PC-9 (cell line): ENCODE measurements at regions not wholly inside any gene's neighbourhood (a gene's known extent, or its start where the extent isn't known, plus 50 kb on each side); places are given as distances from the start of the nearest gene placed in this dataset.

ENCODE experiments used
- BruUV-seq: library from RNA; stranded (reverse); fragments of 400-500 nt; replicated peaks from 2 replicates; lab custom pipeline; 2021; lab: Mats Ljungman, UMichigan
- CTCF ChIA-PET: fragments of 300-600 bp; sonication (Branson Sonifier 250); formaldehyde crosslinking; loops from one replicate; lab custom pipeline; 2022; ENCODE audit warnings: antibody characterized with exemption; lab: Charles Lee
- POLR2A ChIA-PET: fragments of 300-600 bp; sonication (Branson Sonifier 250); formaldehyde crosslinking; loops from one replicate; lab custom pipeline; 2022; ENCODE audit warnings: antibody characterized with exemption; ENCODE audit not compliant: unreplicated experiment; lab: Charles Lee
- DNase-seq, 2 experiments: peaks; one replicate each; pipeline versions ENCODE4 v3.0.0 to v3.0.0-alpha.2; 2015 to 2022; ENCODE audit warnings: mixed read lengths in 1 of 2
- H2AFZ ChIP-seq: fragments of 200-600 bp; sonication (generic); 2 replicates; pipeline ENCODE4 v1.8.1; 2017; ENCODE audit warnings: antibody characterized with exemption
- H3F3A ChIP-seq: fragments of 200-600 bp; sonication (generic); 2 replicates; pipeline ENCODE4 v1.8.1; 2017; ENCODE audit warnings: antibody characterized with exemption, mild to moderate bottlenecking, low read depth; ENCODE audit not compliant: insufficient read depth
- H3K27ac ChIP-seq: fragments of 200-600 bp; sonication (generic); 2 replicates; pipeline ENCODE4 v1.6.1; 2016; ENCODE audit warnings: mixed run types
- H3K27me3 ChIP-seq: fragments of 200-600 bp; sonication (generic); 2 replicates; pipeline ENCODE4 v1.6.1; 2016; ENCODE audit warnings: low read depth, mixed run types; ENCODE audit not compliant: insufficient read depth
- H3K36me3 ChIP-seq: fragments of 200-600 bp; sonication (generic); 2 replicates; pipeline ENCODE4 v1.6.1; 2016; ENCODE audit warnings: low read depth, mixed run types
- H3K4me1 ChIP-seq: fragments of 200-600 bp; sonication (generic); replicated peaks from 2 replicates; pipeline ENCODE4 v1.6.1; 2016; ENCODE audit warnings: mixed run types; ENCODE audit not compliant: insufficient read depth
- H3K4me2 ChIP-seq: fragments of 200-600 bp; sonication (generic); 2 replicates; pipeline ENCODE4 v1.6.1; 2017; ENCODE audit warnings: mixed run types
- H3K4me3 ChIP-seq: fragments of 200-600 bp; sonication (generic); 2 replicates; pipeline ENCODE4 v1.6.1; 2016; ENCODE audit warnings: mixed run types
- H3K79me2 ChIP-seq: fragments of 200-600 bp; sonication (generic); 2 replicates; pipeline ENCODE4 v1.6.1; 2017; ENCODE audit warnings: low read depth, mixed run types
- H3K9me2 ChIP-seq: fragments of 200-600 bp; sonication (generic); 2 replicates; pipeline ENCODE4 v1.8.1; 2017; ENCODE audit warnings: mild to moderate bottlenecking; ENCODE audit not compliant: insufficient read depth
- H3K9me3 ChIP-seq: fragments of 200-600 bp; sonication (generic); 2 replicates; pipeline ENCODE4 v1.8.1; 2016; ENCODE audit warnings: low read depth; ENCODE audit not compliant: insufficient read depth
- H4K20me1 ChIP-seq: fragments of 200-600 bp; sonication (generic); 2 replicates; pipeline ENCODE4 v1.8.1; 2017; ENCODE audit not compliant: insufficient read depth
- CTCF ChIP-seq: fragments of 200-600 bp; sonication (generic); conservative IDR thresholded peaks from 2 replicates; pipeline ENCODE4 v1.6.1; 2017; ENCODE audit warnings: mixed run types, antibody characterized with exemption, mild to moderate bottlenecking, moderate library complexity
- EZH2 ChIP-seq: fragments of 200-600 bp; sonication (generic); IDR thresholded peaks from 2 replicates; pipeline ENCODE4 v1.8.0; 2017; ENCODE audit warnings: antibody characterized with exemption, low read depth
- intact Hi-C: fragments of 100-400 bp; cut with micrococcal nuclease; formaldehyde crosslinking; loops from one replicate; pipeline ENCODE4 v1.10.0; 2022; ENCODE audit not compliant: unreplicated experiment

GRCh38 chr6:9347608-9348007, 912.3 kb upstream of the SLC35B3 start:
- H3K9me2 ChIP-seq = no peaks in the 10 kb centered on the region
- no peaks in the 10 kb centered on the region for H3F3A ChIP-seq
- H2AFZ ChIP-seq = no peak overlapping the region
- H3K36me3 ChIP-seq = no peaks in the 10 kb centered on the region
- DNase-seq = no peak
- H3K27ac ChIP-seq = no peak overlapping the region
- H3K9me3 ChIP-seq = no peaks in the 10 kb centered on the region
- BruUV-seq = no TSS peak
- TF ChIP-seq CTCF (no peak), EZH2 (no peak)
- no peaks in the 10 kb centered on the region for H3K27me3 ChIP-seq
- intact Hi-C loops = no loop called here
- no peak overlapping the region for H3K4me3 ChIP-seq
- H3K4me1 ChIP-seq = no peaks in the 10 kb centered on the region
- CTCF ChIA-PET = no interaction called here
- POLR2A ChIA-PET = interaction anchor here (0.7 kb wide), 1 partner anchor 1156 kb away, joined by 3 read pairs; no protein-coding TSS in a partner anchor
- H3K4me2 ChIP-seq = no peak overlapping the region
- no peaks in the 10 kb centered on the region for H3K79me2 ChIP-seq
- H4K20me1 ChIP-seq = no peaks in the 10 kb centered on the region

GRCh38 chr6:9346923-9347322, 911.6 kb upstream of the SLC35B3 start:
- ChIA-PET POLR2A (interaction anchor here (0.7 kb wide), 1 partner anchor 1155 kb away, joined by 3 read pairs; no protein-coding TSS in a partner anchor), CTCF (no interaction called here)
- TF ChIP-seq EZH2 (no peak), CTCF (no peak)
- Histone ChIP-seq H3K79me2 (no peaks in the 10 kb centered on the region), H3K4me3 (no peak overlapping the region), H3K27me3 (no peaks in the 10 kb centered on the region), H3K4me1 (no peaks in the 10 kb centered on the region), H3K27ac (no peak overlapping the region), H3F3A (no peaks in the 10 kb centered on the region), H2AFZ (no peak overlapping the region), H3K36me3 (no peaks in the 10 kb centered on the region), H4K20me1 (no peaks in the 10 kb centered on the region), H3K4me2 (no peak overlapping the region), H3K9me3 (no peaks in the 10 kb centered on the region), H3K9me2 (no peaks in the 10 kb centered on the region)
- intact Hi-C loops = no loop called here
- BruUV-seq = no TSS peak
- DNase-seq = no peak

GRCh38 chr6:9335431-9335830, 900.1 kb upstream of the SLC35B3 start:
- ChIA-PET CTCF (no interaction called here), POLR2A (interaction anchor here (0.7 kb wide), 1 partner anchor 80 kb away, joined by 6 read pairs; no protein-coding TSS in a partner anchor)
- no peak overlapping the region for H3K4me2 ChIP-seq
- no peaks in the 10 kb centered on the region for H3K4me1 ChIP-seq
- H3K27ac ChIP-seq = no peak overlapping the region
- no peak for DNase-seq
- H3K4me3 ChIP-seq = no peak overlapping the region
- no peaks in the 10 kb centered on the region for H3K36me3 ChIP-seq
- intact Hi-C loops = no loop called here
- no peaks in the 10 kb centered on the region for H3K27me3 ChIP-seq
- no peaks in the 10 kb centered on the region for H4K20me1 ChIP-seq
- no peak overlapping the region for H2AFZ ChIP-seq
- no peaks in the 10 kb centered on the region for H3K9me2 ChIP-seq
- no TSS peak for BruUV-seq
- TF ChIP-seq EZH2 (no peak), CTCF (no peak)
- no peaks in the 10 kb centered on the region for H3K9me3 ChIP-seq
- no peaks in the 10 kb centered on the region for H3F3A ChIP-seq
- H3K79me2 ChIP-seq = no peaks in the 10 kb centered on the region
